Thyroid gland (tissue), 4 donors: ENCODE measurements at regions not wholly inside any gene's neighbourhood (a gene's known extent, or its start where the extent isn't known, plus 50 kb on each side); places are given as distances from the start of the nearest gene placed in this dataset.

Source experiments
- DNase-seq, 2 donors: peaks; one replicate each; pipeline ENCODE4 v3.0.0-alpha.2; 2019
- H3K27ac ChIP-seq, 3 donors: fragments of 200-600 bp; sonication (generic); 1 replicate in 2 of 3; 2 replicates in 1 of 3; pipeline ENCODE4 v1.5.1; 2016 to 2019; ENCODE audit warnings: mild to moderate bottlenecking in 1 of 3, moderate library complexity in 1 of 3
- H3K27me3 ChIP-seq: fragments of 200-600 bp; sonication (generic); one replicate; pipeline ENCODE4 v1.5.1; 2019
- H3K36me3 ChIP-seq, 2 donors: fragments of 200-600 bp; sonication (generic); one replicate each; pipeline ENCODE4 v1.5.1; 2016 to 2019
- H3K4me1 ChIP-seq, 2 donors: fragments of 200-600 bp; sonication (generic); one replicate each; pipeline ENCODE4 v1.5.1; 2017 to 2019
- H3K4me3 ChIP-seq, 3 donors: fragments of 200-600 bp; sonication (generic); replicated peaks in 1 of 3; 1 replicate in 2 of 3; 2 replicates in 1 of 3; pipeline ENCODE4 v1.5.1; 2016; ENCODE audit warnings: mild to moderate bottlenecking in 1 of 3
- H3K9me3 ChIP-seq: fragments of 200-600 bp; sonication (generic); one replicate; pipeline ENCODE4 v1.5.1; 2017
- CTCF ChIP-seq, 6 experiments: fragments of 200-600 bp in 3 of 6; fragments of 450-650 bp in 3 of 6; sonication (generic) in 3 of 6; IDR thresholded peaks; one replicate each; pipeline ENCODE4 v1.5.1; 2016 to 2019; ENCODE audit warnings: antibody characterized with exemption in 6 of 6, mild to moderate bottlenecking in 2 of 6, inconsistent platforms in 1 of 6, moderate library complexity in 1 of 6
- POLR2A ChIP-seq, 2 donors: fragments of 450-650 bp; IDR thresholded peaks; one replicate each; pipeline ENCODE4 v1.6.1; 2017; ENCODE audit warnings: antibody characterized with exemption in 2 of 2, mild to moderate bottlenecking in 2 of 2, moderate library complexity in 1 of 2
- WGBS, 2 donors: methylation state at CpG; one replicate each; pipeline ENCODE4 v1.1.5; 2017; 5-methylcytosine and 5-hydroxymethylcytosine counted together
- intact Hi-C: fragments of 100-400 bp; cut with DNase I; formaldehyde crosslinking; loops from one replicate; pipeline ENCODE4 v1.15.1; 2023

- Histone ChIP-seq H3K27me3 (no peaks in the 10 kb centered on the region), H3K4me1 (peaks cover 0 to 9% of the 10 kb centered on the region in 2 donors), H3K4me3 (no peak overlapping the region), H3K27ac (no peak overlapping the region), H3K9me3 (no peaks in the 10 kb centered on the region), H3K36me3 (no peaks in the 10 kb centered on the region)
- DNase-seq, result no peak
- intact Hi-C loops, result no loop called here
- 34 to 45% methylated on average over 10 of the region's 10 CpGs for WGBS, 2 donors
- no peak for TF ChIP-seq POLR2A (IDR thresholded peaks at IDR 0.05)
- TF ChIP-seq CTCF (IDR thresholded peaks at IDR 0.05), result no peak
These were observed 462.2 kb downstream of the RASEF start for GRCh38 chr9:82600536-82601292.

GRCh38 chr9:82601293-82601771, 461.6 kb downstream of the RASEF start:
- WGBS, 2 donors, result 49 to 59% methylated on average over 2 of the region's 2 CpGs
- H3K4me1 ChIP-seq, result peaks cover 0 to 9% of the 10 kb centered on the region in 2 donors
- intact Hi-C loops, result no loop called here
- no peak overlapping the region for H3K27ac ChIP-seq
- no peaks in the 10 kb centered on the region for H3K27me3 ChIP-seq
- TF ChIP-seq CTCF (IDR thresholded peaks at IDR 0.05) (no peak), POLR2A (IDR thresholded peaks at IDR 0.05) (no peak)
- H3K9me3 ChIP-seq, result no peaks in the 10 kb centered on the region
- H3K4me3 ChIP-seq, result no peak overlapping the region
- H3K36me3 ChIP-seq, result no peaks in the 10 kb centered on the region
- DNase-seq, result no peak

DNA sequence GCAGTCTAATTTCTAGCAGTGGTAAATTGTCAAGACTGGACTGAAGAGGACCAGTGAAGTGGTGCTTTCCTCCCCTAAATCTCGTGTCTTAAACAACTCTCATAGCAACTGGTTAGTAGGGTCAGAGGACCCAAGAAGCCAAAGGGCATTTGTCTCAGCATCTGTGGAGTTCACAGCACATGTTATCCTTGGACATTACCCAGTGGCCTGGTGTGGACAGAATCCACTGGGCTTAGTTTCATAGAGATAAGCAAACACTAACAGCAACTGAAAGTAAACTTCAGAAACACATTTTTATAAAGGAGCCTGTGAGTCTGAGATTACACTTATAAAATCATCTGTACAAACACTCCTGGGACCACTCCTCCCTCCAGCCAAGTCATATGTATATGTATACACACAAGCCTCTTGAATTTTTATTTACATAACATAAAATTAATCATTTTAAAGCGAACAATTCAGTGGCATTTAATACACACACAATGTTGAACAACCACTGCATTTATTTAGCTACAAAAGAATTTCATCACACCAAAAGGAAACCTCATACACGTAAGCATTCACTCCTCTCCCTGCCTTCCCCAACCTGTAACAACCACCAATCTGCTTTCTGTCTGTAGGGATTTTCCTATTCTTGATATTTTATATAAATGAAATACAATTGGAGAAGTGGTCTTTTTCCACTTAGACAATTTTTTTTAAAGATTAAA, 457.8 kb downstream of the RASEF start:
- Histone ChIP-seq H3K9me3 (no peaks in the 10 kb centered on the region), H3K4me3 (no peak overlapping the region), H3K4me1 (peaks cover 0 to 9% of the 10 kb centered on the region in 2 donors), H3K36me3 (no peaks in the 10 kb centered on the region), H3K27me3 (no peaks in the 10 kb centered on the region), H3K27ac (no peak overlapping the region)
- TF ChIP-seq POLR2A (IDR thresholded peaks at IDR 0.05) (no peak), CTCF (IDR thresholded peaks at IDR 0.05) (no peak)
- WGBS, 2 donors, result 67 to 70% methylated on average over 3 of the region's 3 CpGs
- DNase-seq, result no peak
- intact Hi-C loops, result no loop called here

GRCh38 chr9:82605657-82606031, 457.3 kb downstream of the RASEF start:
- Histone ChIP-seq H3K4me1 (peaks cover 0 to 6% of the 10 kb centered on the region in 2 donors), H3K36me3 (no peaks in the 10 kb centered on the region), H3K27ac (no peak overlapping the region), H3K27me3 (no peaks in the 10 kb centered on the region), H3K4me3 (no peak overlapping the region), H3K9me3 (no peaks in the 10 kb centered on the region)
- no peak for TF ChIP-seq POLR2A (IDR thresholded peaks at IDR 0.05)
- intact Hi-C loops, result no loop called here
- no peak for DNase-seq

GRCh38 chr9:82606071-82606470, 456.9 kb downstream of the RASEF start:
- Histone ChIP-seq H3K9me3 (no peaks in the 10 kb centered on the region), H3K27ac (no peak overlapping the region), H3K27me3 (no peaks in the 10 kb centered on the region), H3K4me3 (no peak overlapping the region), H3K4me1 (peaks cover 0 to 2% of the 10 kb centered on the region in 2 donors), H3K36me3 (no peaks in the 10 kb centered on the region)
- WGBS, 2 donors, result 52 to 65% methylated on average over 1 of the region's 1 CpG
- DNase-seq, result no peak
- TF ChIP-seq CTCF (IDR thresholded peaks at IDR 0.05) (no peak), POLR2A (IDR thresholded peaks at IDR 0.05) (no peak)
- intact Hi-C loops, result no loop called here
